GM12873 (cell line): ENCODE measurements at regions not wholly inside any gene's neighbourhood (a gene's known extent, or its start where the extent isn't known, plus 50 kb on each side); places are given as distances from the start of the nearest gene placed in this dataset.

Experiments
- TF ChIP-seq, protein P1 (sequence below): IDR thresholded peaks from 2 replicates; pipeline ENCODE4 v1.5.1; 2012; ENCODE audit warnings: low read depth, mild to moderate bottlenecking, moderate library complexity, low read length, control low read depth; ENCODE audit not compliant: insufficient read depth; ENCODE audit errors: missing control alignments

DNA sequence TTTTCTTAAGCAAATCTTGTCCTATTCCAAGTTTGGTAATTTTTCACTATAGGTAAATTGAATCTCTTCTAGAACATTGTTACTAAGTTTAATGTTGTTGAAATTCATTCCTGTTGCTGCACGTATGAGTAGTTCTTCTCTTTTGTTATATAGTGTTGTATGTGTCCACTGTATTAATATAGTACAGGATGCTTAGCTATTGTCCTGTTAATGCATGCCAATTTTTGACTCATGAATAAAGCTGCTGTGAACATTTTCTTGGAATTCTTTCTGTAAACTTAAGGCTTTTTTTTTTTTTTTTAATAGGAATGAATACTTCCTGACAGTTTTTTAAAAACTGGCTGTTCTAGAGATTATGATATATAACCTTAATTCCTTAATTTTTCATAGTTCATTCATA is 326.9 kb downstream of the SLC4A3 start:
- TF ChIP-seq, protein P1, sequence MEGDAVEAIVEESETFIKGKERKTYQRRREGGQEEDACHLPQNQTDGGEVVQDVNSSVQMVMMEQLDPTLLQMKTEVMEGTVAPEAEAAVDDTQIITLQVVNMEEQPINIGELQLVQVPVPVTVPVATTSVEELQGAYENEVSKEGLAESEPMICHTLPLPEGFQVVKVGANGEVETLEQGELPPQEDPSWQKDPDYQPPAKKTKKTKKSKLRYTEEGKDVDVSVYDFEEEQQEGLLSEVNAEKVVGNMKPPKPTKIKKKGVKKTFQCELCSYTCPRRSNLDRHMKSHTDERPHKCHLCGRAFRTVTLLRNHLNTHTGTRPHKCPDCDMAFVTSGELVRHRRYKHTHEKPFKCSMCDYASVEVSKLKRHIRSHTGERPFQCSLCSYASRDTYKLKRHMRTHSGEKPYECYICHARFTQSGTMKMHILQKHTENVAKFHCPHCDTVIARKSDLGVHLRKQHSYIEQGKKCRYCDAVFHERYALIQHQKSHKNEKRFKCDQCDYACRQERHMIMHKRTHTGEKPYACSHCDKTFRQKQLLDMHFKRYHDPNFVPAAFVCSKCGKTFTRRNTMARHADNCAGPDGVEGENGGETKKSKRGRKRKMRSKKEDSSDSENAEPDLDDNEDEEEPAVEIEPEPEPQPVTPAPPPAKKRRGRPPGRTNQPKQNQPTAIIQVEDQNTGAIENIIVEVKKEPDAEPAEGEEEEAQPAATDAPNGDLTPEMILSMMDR, result no peak

DNA sequence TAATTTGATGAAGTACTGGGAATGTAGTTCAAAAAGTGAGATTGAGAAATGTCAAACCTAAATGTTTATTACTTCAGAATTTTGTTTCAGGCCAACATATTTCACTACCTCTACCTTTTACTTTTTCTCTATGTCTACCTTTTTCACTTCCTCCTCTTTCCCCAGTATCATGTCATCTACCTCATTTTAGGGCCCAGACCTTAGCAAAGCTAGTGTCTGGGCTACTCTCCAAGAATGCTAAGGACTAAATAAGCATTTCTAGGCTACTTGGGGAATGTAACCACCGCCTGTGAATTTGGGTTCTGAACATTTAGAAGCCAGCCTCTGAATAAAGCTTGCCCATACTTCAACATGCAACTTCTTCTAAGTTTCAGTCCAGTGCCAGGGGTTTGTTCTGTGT is 330.4 kb downstream of the SLC4A3 start:
- TF ChIP-seq, protein P1, result no peak

DNA sequence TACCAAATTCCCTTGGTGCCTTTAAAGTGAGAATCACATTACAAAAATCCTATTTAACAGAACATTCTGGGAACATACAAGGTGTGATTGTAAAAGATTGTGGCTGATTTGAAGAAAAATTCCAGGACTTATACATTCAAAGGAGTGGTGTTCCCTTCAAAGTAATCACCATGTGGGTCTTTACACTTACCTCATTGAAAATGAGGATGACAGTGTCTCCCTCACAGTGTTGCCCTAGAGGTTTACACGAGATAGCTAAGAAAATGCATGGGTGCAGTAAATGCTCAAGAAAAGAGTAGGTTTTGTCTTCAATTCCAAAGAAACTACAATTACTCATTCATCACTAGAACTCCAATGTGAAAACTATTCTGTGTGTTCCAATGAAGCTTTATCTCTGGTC is 331.5 kb downstream of the SLC4A3 start:
- TF ChIP-seq, protein P1, result no peak

DNA sequence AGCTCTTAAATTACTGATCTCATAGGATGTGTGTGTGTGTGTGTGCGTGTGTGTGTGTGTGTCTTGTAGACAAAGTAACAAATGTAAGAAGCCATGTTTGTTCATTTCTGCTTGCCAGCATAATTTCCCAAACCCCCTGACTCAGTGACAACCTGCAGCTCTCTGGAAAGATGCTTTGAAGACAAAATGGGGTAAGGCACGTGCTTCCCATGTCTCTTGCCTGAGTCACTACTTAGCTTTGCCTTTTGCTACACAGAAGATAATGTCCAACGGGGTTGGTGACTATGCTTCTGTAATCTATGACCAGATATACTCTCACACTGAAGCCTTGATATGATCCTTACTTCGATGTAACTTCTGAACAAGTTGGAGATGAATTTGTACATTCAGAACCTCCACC is 332.0 kb downstream of the SLC4A3 start:
- TF ChIP-seq, protein P1, result no peak

DNA sequence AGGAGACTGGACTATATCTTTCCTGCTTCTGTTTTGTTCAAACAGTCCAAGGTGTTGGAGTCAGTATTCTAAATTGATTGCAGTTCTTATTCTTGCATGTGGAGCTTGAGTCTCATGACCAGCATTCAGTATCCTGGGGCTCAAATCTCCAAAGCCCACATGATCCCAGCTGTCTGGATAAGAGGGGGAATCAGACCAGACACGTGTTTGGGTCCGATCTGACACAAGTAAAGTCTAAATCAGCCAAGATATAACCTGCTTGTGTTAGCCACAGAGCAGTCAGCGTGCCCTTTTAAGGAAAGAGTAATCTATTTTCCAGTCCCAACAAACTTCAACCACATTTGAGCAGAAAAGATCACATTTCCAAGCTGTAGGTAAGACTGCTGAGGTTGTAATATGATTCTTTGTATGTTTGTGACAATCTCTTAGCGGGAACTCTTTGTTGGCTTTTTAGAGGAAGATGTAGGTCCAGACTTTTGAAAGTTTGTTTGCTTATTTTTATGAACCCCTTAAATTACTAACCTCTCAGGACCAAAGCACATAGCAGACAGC is 334.6 kb downstream of the SLC4A3 start:
- TF ChIP-seq, protein P1, result no peak

DNA sequence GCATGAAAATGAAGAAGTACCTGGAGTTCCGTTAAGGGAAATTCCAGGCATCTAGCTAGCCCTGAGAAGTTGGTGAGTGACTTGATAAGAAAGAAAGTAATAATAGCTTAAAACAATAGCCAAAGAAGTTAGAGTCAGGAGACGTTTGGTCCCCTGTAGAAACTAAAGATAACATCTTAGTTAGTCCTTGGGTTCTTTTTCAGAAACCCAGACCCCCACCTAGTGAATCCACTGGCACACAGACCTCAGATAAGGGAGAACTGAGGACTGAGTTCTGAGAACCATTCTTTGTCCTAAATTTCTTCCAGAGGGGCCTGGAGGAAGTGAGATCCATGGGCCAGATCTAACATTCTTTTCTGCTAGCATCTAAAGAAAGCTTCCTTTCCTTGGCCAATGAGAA is 335.4 kb downstream of the SLC4A3 start:
- TF ChIP-seq, protein P1, result no peak

DNA sequence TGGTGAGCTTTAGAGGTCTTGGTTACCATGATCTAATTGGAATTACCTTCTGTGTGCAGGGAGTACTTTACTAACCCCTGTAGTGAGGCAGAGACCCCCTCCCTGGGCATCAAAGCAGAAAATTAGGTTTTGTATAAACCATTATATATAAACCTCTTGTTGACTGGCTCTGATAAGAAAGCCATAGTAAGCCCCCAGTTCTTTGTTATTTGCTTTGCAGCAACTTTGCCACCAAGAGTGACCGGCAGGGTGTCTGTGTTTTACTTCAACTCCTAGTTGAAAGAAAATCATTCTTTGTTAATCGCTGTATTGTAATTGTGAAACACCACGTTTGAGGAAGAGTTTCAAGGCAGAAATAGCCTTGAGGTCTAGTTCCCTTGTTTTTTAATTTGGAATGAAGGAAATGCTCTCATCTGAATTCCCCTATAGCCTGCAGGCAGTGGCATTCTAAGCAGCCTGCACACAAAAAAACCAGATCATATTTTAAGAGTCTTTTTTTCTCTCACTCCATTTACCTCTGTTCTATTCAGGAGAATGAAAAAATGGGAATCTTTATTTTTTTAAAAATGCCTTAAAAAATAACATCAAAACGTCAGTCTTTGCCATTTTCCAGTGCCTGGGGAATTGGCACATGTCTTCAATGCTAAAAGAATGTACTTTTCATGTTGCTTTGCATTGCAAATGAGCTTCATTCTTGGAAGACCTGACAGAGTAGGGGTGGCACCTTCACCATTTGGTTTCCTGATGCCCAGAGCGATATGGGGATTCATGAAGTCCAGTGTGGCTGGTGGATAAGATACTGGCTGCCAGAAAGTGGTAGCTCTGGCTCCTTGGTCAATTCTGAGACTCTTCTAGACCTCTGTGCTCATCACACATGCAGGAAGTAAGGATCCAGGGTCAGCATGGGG is 338.1 kb downstream of the SLC4A3 start:
- TF ChIP-seq, protein P1, result no peak
